Trophoblast cell (in vitro differentiated cells and primary cell): ENCODE measurements at regions not wholly inside any gene's neighbourhood (a gene's known extent, or its start where the extent isn't known, plus 50 kb on each side); places are given as distances from the start of the nearest gene placed in this dataset.
"Not testable (repeated sequence)": the region's sequence is repeated elsewhere in the genome, so short reads cannot be mapped to it uniquely, and the experiment has no call there.

Source experiments
- DNase-seq, 2 donors: peaks; one replicate each; pipeline ENCODE4 v3.0.0-alpha.2; 2016
- H2AFZ ChIP-seq: 2 replicates; pipeline ENCODE4 v1.6.1; 2013; ENCODE audit warnings: low read length, moderate library complexity, mild to moderate bottlenecking; ENCODE audit not compliant: insufficient read depth, poor library complexity
- H2AK5ac ChIP-seq: 2 replicates; pipeline ENCODE4 v1.6.1; 2013; ENCODE audit warnings: mild to moderate bottlenecking, low read length
- H2BK120ac ChIP-seq: 2 replicates; pipeline ENCODE4 v1.6.1; 2013; ENCODE audit warnings: low read length, mild to moderate bottlenecking, moderate library complexity; ENCODE audit not compliant: insufficient read depth, poor library complexity
- H2BK12ac ChIP-seq: 2 replicates; pipeline ENCODE4 v1.6.1; 2013; ENCODE audit warnings: mild to moderate bottlenecking, low read length, moderate library complexity
- H2BK5ac ChIP-seq: 2 replicates; pipeline ENCODE4 v1.6.1; 2013; ENCODE audit warnings: low read length, low read depth, moderate library complexity, mild to moderate bottlenecking; ENCODE audit not compliant: poor library complexity
- H3K14ac ChIP-seq: 2 replicates; pipeline ENCODE4 v1.6.1; 2013; ENCODE audit warnings: mild to moderate bottlenecking, low read length
- H3K18ac ChIP-seq: 2 replicates; pipeline ENCODE4 v1.6.1; 2013; ENCODE audit warnings: mild to moderate bottlenecking, low read length
- H3K23ac ChIP-seq: 2 replicates; pipeline ENCODE4 v1.6.1; 2013; ENCODE audit warnings: low read length
- H3K27ac ChIP-seq: 2 replicates; pipeline ENCODE4 v1.5.1; 2013; ENCODE audit warnings: low read depth, mild to moderate bottlenecking, inconsistent platforms, low read length, moderate library complexity
- H3K27me3 ChIP-seq: 2 replicates; pipeline ENCODE4 v1.6.1; 2013; ENCODE audit warnings: inconsistent platforms, mild to moderate bottlenecking, low read length, moderate library complexity; ENCODE audit not compliant: insufficient read depth
- H3K36me3 ChIP-seq, 2 experiments: 1 replicate in 1 of 2; 2 replicates in 1 of 2; pipeline ENCODE4 v1.6.1; 2013; ENCODE audit warnings: low read length in 2 of 2, mild to moderate bottlenecking in 2 of 2, moderate library complexity in 1 of 2; ENCODE audit not compliant: insufficient read depth in 2 of 2, control insufficient read depth in 1 of 2
- H3K4ac ChIP-seq: 2 replicates; pipeline ENCODE4 v1.6.1; 2013; ENCODE audit warnings: low read depth, mild to moderate bottlenecking, low read length, moderate library complexity
- H3K4me1 ChIP-seq, 2 experiments: 1 replicate in 1 of 2; 2 replicates in 1 of 2; pipeline ENCODE4 v1.6.1; 2013; ENCODE audit warnings: low read length in 2 of 2, mild to moderate bottlenecking in 2 of 2, moderate library complexity in 1 of 2; ENCODE audit not compliant: insufficient read depth in 2 of 2, control insufficient read depth in 1 of 2
- H3K4me2 ChIP-seq: 2 replicates; pipeline ENCODE4 v1.6.1; 2013; ENCODE audit warnings: inconsistent platforms, mild to moderate bottlenecking, low read length, moderate library complexity
- H3K4me3 ChIP-seq: 2 replicates; pipeline ENCODE4 v1.5.1; 2013; ENCODE audit warnings: mild to moderate bottlenecking, low read depth, low read length, inconsistent platforms
- H3K79me1 ChIP-seq: one replicate; pipeline ENCODE4 v1.6.1; 2013; ENCODE audit warnings: low read length
- H3K79me2 ChIP-seq: 2 replicates; pipeline ENCODE4 v1.6.1; 2013; ENCODE audit warnings: low read length, mild to moderate bottlenecking; ENCODE audit not compliant: control insufficient read depth, insufficient read depth, poor library complexity
- H3K9ac ChIP-seq: 2 replicates; pipeline ENCODE4 v1.6.1; 2013; ENCODE audit warnings: mild to moderate bottlenecking, low read length
- H3K9me3 ChIP-seq: 2 replicates; pipeline ENCODE4 v1.6.1; 2013; ENCODE audit warnings: low read depth, mild to moderate bottlenecking, control low read depth, inconsistent platforms, low read length; ENCODE audit not compliant: insufficient read depth
- H4K12ac ChIP-seq: 2 replicates; pipeline ENCODE4 v1.6.1; 2013; ENCODE audit warnings: low read depth, mild to moderate bottlenecking, low read length, moderate library complexity
- H4K8ac ChIP-seq: 2 replicates; pipeline ENCODE4 v1.6.1; 2013; ENCODE audit warnings: low read depth, mild to moderate bottlenecking, low read length, moderate library complexity
- H4K91ac ChIP-seq: one replicate; pipeline ENCODE4 v1.6.1; 2013; ENCODE audit warnings: low read depth, mild to moderate bottlenecking, low read length, moderate library complexity
- WGBS: extraction: QIAGEN DNeasy Blood & Tissue Kit; methylation state at CpG from one replicate; pipeline ENCODE4 v1.1.7; 2013; ENCODE audit warnings: missing lambda C conversion rate; ENCODE audit not compliant: insufficient read length, insufficient coverage; ENCODE audit errors: extremely low coverage; 5-methylcytosine and 5-hydroxymethylcytosine counted together

DNA sequence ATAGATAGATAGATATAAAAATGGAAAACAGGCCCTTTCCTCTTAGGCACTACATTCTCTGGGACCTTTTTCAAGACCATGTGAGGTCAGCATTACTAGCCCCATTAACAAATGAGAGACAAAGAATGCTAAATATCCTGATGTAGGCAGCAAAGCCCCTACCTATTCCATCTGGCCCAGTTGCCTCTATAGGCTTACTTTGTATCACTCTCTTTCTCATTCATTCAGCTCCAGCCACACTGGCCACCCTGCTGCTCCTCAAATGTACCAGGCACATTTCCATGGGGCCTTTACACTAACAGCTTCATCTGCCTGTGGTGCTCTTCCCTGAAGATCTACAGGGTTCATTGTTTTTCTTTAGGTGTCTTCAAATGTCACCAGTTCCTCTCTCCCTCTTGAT is 156.4 kb downstream of the SPDYE17 start:
- not testable (repeated sequence) for DNase-seq

DNA sequence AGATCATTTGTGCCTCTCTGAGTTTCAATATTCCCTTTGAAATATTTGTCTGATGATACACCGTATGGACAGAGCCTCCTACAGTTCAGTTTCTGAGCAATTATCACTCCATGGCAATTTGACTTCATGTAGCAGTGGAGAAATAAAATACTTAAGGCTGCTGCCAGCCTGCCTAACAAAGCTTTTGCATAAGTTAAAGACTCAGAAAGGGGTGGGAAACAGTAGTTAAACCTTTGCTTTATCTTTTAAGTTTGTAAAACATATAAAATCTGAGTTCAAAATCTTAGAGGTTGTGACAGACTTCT is 161.7 kb downstream of the SPDYE17 start:
- not testable (repeated sequence) for H3K4me3 ChIP-seq, H3K4ac ChIP-seq, H2AFZ ChIP-seq, H4K8ac ChIP-seq, H3K36me3 ChIP-seq, H2BK5ac ChIP-seq, H3K4me2 ChIP-seq, H2BK12ac ChIP-seq, H2BK120ac ChIP-seq, H3K14ac ChIP-seq, H3K9me3 ChIP-seq, H3K9ac ChIP-seq, H3K79me2 ChIP-seq, H3K4me1 ChIP-seq, H4K12ac ChIP-seq, H3K18ac ChIP-seq, H3K79me1 ChIP-seq, H3K23ac ChIP-seq, H3K27ac ChIP-seq, DNase-seq, H4K91ac ChIP-seq, H3K27me3 ChIP-seq, H2AK5ac ChIP-seq
- no CpG with 5 or more reads among the region's 1 CpG for WGBS

More for the DNA sequence above, 156.4 kb downstream of the SPDYE17 start:
- not testable (repeated sequence) for H4K12ac ChIP-seq, H3K4me1 ChIP-seq, H3K79me1 ChIP-seq, H3K79me2 ChIP-seq, H2AFZ ChIP-seq, H2AK5ac ChIP-seq, H4K91ac ChIP-seq, H4K8ac ChIP-seq, H3K9ac ChIP-seq, H3K27ac ChIP-seq, H3K23ac ChIP-seq, H3K18ac ChIP-seq, H2BK5ac ChIP-seq, H3K36me3 ChIP-seq, H2BK12ac ChIP-seq, H3K14ac ChIP-seq, H2BK120ac ChIP-seq, H3K4me2 ChIP-seq, H3K9me3 ChIP-seq, H3K4me3 ChIP-seq, H3K27me3 ChIP-seq, H3K4ac ChIP-seq

GRCh38 chr7:76867364-76867889 is 164.7 kb downstream of the SPDYE17 start:
- not testable (repeated sequence) for H2AFZ ChIP-seq, H2BK12ac ChIP-seq, DNase-seq, H4K8ac ChIP-seq, H3K4me2 ChIP-seq, H3K9ac ChIP-seq, H3K14ac ChIP-seq, H4K12ac ChIP-seq, H3K79me1 ChIP-seq, H3K4me1 ChIP-seq, H3K27ac ChIP-seq, H3K18ac ChIP-seq, H3K23ac ChIP-seq, H3K9me3 ChIP-seq, H3K27me3 ChIP-seq, H2BK120ac ChIP-seq, H3K4ac ChIP-seq, H2BK5ac ChIP-seq, H3K4me3 ChIP-seq, H3K36me3 ChIP-seq, H4K91ac ChIP-seq, H2AK5ac ChIP-seq, H3K79me2 ChIP-seq
- no CpG with 5 or more reads among the region's 4 CpGs for WGBS

DNA sequence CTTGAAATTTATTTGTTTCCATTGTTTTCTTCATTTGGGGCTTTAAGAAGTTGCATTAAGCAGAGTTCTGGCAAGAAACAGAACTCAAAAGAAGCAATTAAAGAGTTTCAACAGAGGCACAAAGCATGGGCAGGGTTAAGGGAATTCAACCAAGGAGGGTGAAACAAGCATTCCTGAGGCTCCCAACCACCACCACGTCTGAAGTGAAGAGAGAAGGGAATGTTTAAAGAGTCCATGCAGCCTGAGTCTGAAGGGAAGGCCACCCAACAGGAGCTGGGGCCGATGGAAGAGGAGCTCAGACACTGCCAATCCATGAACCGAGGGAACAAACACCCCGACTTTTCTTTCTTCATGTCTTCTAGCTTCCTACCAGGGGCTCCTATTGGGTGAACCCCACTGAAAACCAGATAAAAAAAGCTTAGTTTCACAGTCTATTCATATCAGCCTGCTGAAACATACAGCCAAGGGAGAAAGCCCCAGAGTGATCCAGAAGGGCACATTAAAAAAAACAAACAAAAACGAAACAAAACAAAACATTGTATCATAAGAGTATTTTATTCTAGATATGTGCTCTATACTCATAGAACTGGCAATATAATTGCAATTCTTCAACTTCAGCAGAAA is 168.9 kb downstream of the SPDYE17 start:
- not testable (repeated sequence) for H3K4ac ChIP-seq, H3K27ac ChIP-seq, H3K14ac ChIP-seq, H3K4me3 ChIP-seq, H3K79me1 ChIP-seq, H3K9ac ChIP-seq, H3K79me2 ChIP-seq, H3K4me2 ChIP-seq, H3K27me3 ChIP-seq, H3K4me1 ChIP-seq, H3K23ac ChIP-seq, H2AK5ac ChIP-seq, H3K36me3 ChIP-seq, H3K18ac ChIP-seq, H2AFZ ChIP-seq, DNase-seq, H4K91ac ChIP-seq, H2BK12ac ChIP-seq, H2BK5ac ChIP-seq, H3K9me3 ChIP-seq, H2BK120ac ChIP-seq, H4K8ac ChIP-seq, H4K12ac ChIP-seq
- WGBS, result no CpG with 5 or more reads among the region's 5 CpGs
